T-helper 2 cell (primary cell): ENCODE measurements at regions not wholly inside any gene's neighbourhood (a gene's known extent, or its start where the extent isn't known, plus 50 kb on each side); places are given as distances from the start of the nearest gene placed in this dataset.
"Not testable (repeated sequence)": the region's sequence is repeated elsewhere in the genome, so short reads cannot be mapped to it uniquely, and the experiment has no call there.

Experiments
- DNase-seq, 5 experiments: peaks; one replicate each; pipeline versions ENCODE4 v3.0.0 to v3.0.0-alpha.2; 2012 to 2022

DNA sequence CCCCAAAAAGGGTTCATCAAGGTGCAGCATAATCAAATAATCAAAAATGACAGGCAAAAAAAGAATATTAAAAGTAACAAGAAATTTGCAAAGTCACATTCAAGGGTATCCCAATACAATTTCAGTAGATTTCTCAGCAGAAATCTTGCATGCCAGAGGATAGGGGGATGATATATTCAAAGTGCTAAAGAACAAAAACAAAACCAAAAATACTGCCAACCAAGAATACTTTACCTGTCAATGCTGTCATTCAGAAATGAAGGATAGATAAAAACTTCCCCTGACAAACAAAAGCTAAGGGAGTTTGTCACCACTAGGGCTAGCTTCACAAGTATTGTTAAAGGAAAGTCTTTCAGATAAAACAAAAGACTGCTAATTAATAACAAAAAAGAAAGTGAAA, 68.7 kb upstream of the EDIL3 start:
- no peak for DNase-seq

- no peak for DNase-seq
Observed at GRCh38 chr5:84450617-84451414, 66.1 kb upstream of the EDIL3 start.

DNA sequence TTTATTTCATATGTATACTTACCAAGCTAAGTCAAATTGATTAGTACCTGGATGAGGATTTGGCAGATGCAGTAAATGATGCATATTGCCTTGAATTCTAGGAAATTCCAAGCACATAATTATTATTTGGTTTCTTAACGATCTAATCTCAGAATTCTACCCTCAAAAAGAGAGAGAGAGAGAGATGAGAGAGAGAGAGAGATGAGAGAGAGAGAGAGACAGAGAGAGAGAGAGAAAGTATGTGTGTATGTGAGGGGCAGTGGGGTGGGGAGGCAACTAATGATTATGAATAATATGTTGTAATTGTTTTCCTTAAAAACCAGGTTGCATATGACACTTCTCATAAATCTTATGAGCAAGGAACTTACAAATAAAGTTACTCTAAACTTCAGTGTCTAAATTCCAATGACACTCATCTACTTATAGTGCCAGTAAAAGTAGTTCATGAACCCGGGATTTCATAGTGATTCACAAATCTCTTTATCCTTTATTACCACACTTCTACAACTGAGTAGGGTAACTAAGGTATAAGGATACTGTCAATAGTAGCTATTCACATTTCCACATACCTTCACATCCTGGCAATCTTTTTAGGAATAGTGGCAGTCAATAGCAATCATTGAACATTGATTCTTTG, 60.5 kb upstream of the EDIL3 start:
- DNase-seq = no peak

GRCh38 chr5:84438456-84438855, 53.8 kb upstream of the EDIL3 start:
- no peak for DNase-seq

GRCh38 chr5:84437673-84438315, 53.1 kb upstream of the EDIL3 start:
- no peak for DNase-seq

- no peak for DNase-seq
Observed at GRCh38 chr5:84436866-84437265, 52.2 kb upstream of the EDIL3 start.

DNA sequence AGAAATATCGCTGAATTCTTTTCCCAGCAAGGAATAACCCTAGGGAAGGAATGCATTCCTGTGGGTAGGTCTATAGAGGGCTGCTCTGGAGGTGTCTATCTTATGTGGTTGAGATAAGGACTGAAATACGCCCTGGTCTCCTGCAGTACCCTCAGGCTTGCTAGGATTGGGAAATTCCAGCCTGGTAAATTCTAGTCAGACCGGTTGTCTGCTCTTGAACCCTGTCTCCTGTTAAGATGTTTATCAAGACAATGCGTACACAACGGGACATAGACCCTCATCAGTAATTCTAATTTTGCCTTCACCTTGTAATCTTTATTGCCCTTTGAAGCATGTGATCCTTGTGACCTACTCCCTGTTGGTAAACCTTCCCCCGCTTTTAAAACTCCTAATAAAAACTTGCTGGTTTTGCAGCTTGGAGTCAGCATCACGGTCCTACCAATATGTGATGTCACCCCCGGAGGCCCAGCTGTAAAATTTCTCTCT, 51.2 kb upstream of the EDIL3 start:
- DNase-seq = not testable (repeated sequence)
